Naive thymus-derived CD8-positive, alpha-beta T cell (primary cell): ENCODE measurements at regions not wholly inside any gene's neighbourhood (a gene's known extent, or its start where the extent isn't known, plus 50 kb on each side); places are given as distances from the start of the nearest gene placed in this dataset.

Experiments used
- ATAC-seq, 2 donors: fragments of 150-1000 bp; cut with Tn5 transposase in 1 of 2; sonication (Bioruptor Pico), chemical (Tn5 transposase) in 1 of 2; 1 replicate in 1 of 2; 2 replicates in 1 of 2; pipeline ENCODE4 v1.10.0; 2021; ENCODE audit warnings: mild to moderate bottlenecking in 2 of 2, moderate library complexity in 2 of 2
- POLR2A ChIA-PET: fragments of 350-600 bp; sonication (Branson Sonifier 250); formaldehyde crosslinking; loops from one replicate; lab custom pipeline; 2021; ENCODE audit warnings: antibody characterized with exemption; lab: Charles Lee
- DNase-seq, 10 donors: peaks; one replicate each; pipeline versions ENCODE4 v3.0.0 to v3.0.0-alpha.2; 2020 to 2022
- H3K27ac Mint-ChIP-seq, 10 donors: one replicate each; pipeline ENCODE4 v1.8.0; 2020 to 2022; ENCODE audit warnings: mild to moderate bottlenecking in 10 of 10, mixed read lengths in 10 of 10, moderate library complexity in 4 of 10, inconsistent platforms in 1 of 10
- H3K27me3 Mint-ChIP-seq, 5 donors: one replicate each; pipeline ENCODE4 v1.8.0; 2021 to 2022; ENCODE audit warnings: mixed read lengths in 5 of 5
- H3K36me3 Mint-ChIP-seq, 3 donors: one replicate each; pipeline ENCODE4 v1.8.0; 2020 to 2022; ENCODE audit warnings: mixed read lengths in 3 of 3, mild to moderate bottlenecking in 2 of 3, inconsistent platforms in 1 of 3
- H3K4me1 Mint-ChIP-seq, 4 donors: one replicate each; pipeline ENCODE4 v1.8.0; 2021 to 2022; ENCODE audit warnings: mixed read lengths in 4 of 4
- H3K4me3 Mint-ChIP-seq, 10 donors: one replicate each; pipeline ENCODE4 v1.8.0; 2020 to 2022; ENCODE audit warnings: mild to moderate bottlenecking in 10 of 10, mixed read lengths in 10 of 10, moderate library complexity in 6 of 10, inconsistent platforms in 1 of 10
- H3K9me3 Mint-ChIP-seq, 9 donors: one replicate each; pipeline ENCODE4 v1.8.0; 2020 to 2022; ENCODE audit warnings: mixed read lengths in 9 of 9, mild to moderate bottlenecking in 3 of 9, inconsistent platforms in 1 of 9, moderate library complexity in 1 of 9

DNA sequence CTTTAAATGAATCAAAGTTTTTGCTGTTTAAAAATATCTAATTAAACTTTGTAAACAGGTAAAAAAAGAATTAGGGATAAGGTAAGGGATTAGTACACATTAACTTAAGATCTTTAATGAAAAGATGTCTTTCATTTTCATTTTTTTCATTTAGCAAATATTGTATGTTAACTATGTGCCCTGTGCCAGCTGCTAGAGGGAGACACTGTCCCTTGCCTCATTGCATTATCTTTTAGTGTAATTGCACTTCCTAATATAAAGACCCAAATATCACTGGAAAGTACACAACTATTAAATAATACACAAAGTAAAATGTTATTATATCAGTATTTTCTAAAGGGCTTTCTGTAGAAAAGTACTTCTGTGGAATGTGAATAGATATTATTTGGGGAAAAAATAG is 102.7 kb downstream of the GPR37 start:
- ATAC-seq (no peak), DNase-seq (no peak)
- POLR2A ChIA-PET, result no interaction called here
- H3K27me3 Mint-ChIP-seq, result peaks cover 0 to 3% (median 0%) of the 10 kb centered on the region in 5 donors
- no peaks in the 10 kb centered on the region for H3K4me1 Mint-ChIP-seq
- H3K27ac Mint-ChIP-seq, result no peak overlapping the region
- peaks cover 0 to 2% (median 0%) of the 10 kb centered on the region in 9 donors for H3K9me3 Mint-ChIP-seq
- no peaks in the 10 kb centered on the region for H3K36me3 Mint-ChIP-seq
- no peak overlapping the region for H3K4me3 Mint-ChIP-seq

DNA sequence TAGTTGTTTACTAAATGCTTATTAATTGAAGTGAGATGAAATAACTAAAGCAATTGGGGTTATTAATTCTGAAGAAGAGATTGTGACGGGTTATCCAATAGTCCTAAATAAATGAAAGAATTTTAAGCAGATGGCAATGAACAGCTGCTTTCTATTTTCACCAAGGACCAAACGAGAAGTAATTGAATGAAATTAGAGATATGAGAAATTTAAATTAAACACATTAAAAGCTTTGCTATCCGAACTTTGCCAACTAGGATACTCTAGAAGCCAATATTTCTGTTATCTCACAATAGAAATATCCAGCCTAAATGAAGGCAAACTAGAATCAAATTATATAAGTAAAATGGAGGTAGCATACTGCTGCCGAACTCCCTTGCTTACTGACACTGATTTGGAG is 103.2 kb downstream of the GPR37 start:
- no peaks in the 10 kb centered on the region for H3K4me1 Mint-ChIP-seq
- H3K27ac Mint-ChIP-seq, result no peak overlapping the region
- ATAC-seq (no peak), DNase-seq (no peak)
- no peak overlapping the region for H3K4me3 Mint-ChIP-seq
- peaks cover 0 to 3% (median 0%) of the 10 kb centered on the region in 5 donors for H3K27me3 Mint-ChIP-seq
- H3K9me3 Mint-ChIP-seq, result peaks cover 0 to 2% (median 0%) of the 10 kb centered on the region in 9 donors
- no peaks in the 10 kb centered on the region for H3K36me3 Mint-ChIP-seq
- POLR2A ChIA-PET, result no interaction called here

DNA sequence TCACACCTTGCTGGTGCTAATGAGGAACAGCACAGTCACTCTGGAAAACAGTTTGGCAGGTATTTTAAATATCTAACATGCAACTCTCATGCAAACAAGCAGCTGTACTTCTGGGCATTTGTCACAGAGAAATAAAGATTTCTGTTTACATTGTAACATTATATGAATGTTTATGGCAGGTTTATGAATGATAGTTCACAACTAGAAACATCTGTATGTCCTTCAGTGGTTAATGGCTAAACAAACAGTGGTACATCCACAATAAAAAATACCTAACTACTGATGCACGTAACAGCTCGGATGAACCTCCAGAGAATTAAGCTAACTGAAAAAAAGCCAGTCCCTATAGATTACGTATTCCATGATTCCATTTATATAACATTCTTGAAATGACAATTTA is 109.6 kb downstream of the GPR37 start:
- DNase-seq, result no peak
- H3K9me3 Mint-ChIP-seq, result no peaks in the 10 kb centered on the region
- POLR2A ChIA-PET, result no interaction called here

DNA sequence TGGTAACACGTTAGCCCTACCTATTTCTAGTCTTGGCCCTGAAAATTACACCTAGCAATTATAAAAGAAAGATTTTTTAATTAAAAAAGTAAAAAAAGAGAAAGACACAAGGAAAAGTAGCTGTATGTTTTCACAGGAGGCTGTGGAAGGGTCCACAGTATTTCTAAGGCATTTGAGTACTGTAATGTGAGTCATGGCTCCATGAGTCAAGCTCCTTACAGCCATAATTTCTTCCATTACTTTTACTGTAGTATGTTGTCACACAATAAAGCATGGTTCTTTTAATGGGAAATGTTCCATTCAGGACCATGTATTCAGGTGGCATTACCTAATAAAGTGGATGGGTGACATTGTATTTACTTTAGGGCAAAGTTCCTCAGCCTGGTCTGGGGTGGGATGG is 113.4 kb downstream of the GPR37 start:
- Mint-ChIP-seq H3K36me3 (no peaks in the 10 kb centered on the region), H3K4me3 (no peak overlapping the region), H3K4me1 (peaks cover 0 to 8% (median 4%) of the 10 kb centered on the region in 4 donors), H3K27me3 (no peaks in the 10 kb centered on the region), H3K27ac (no peak overlapping the region), H3K9me3 (peaks cover 0 to 16% (median 0%) of the 10 kb centered on the region in 9 donors)
- ATAC-seq (no peak), DNase-seq (no peak)
- POLR2A ChIA-PET, result no interaction called here

More for the DNA sequence above, 109.6 kb downstream of the GPR37 start:
- H3K4me3 Mint-ChIP-seq, result no peak overlapping the region
- no peak overlapping the region for H3K27ac Mint-ChIP-seq
- no peaks in the 10 kb centered on the region for H3K27me3 Mint-ChIP-seq
- H3K36me3 Mint-ChIP-seq, result no peaks in the 10 kb centered on the region
- no peak for ATAC-seq
- H3K4me1 Mint-ChIP-seq, result no peaks in the 10 kb centered on the region

DNA sequence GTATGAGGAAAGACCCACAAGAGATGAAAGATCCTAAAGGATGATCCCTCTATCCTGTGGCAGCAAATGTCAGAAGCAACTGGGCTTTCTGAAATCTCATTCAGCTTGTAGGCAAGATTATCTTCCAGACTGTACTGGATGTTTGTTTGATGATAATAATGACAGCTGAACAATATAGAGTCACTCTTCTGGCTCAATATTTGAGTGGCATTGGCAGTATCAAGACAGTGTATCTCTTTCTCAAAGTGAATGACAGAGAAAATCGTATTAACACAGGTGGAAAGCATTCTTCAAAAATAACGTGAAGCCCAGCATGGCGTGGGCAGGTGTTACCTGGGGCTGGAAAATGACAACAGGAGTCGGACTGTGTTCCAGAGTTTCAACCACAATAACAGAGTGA is 114.5 kb downstream of the GPR37 start:
- Mint-ChIP-seq H3K27ac (peak overlapping the region in 1 of 10 donors; percentile 2), H3K9me3 (peaks cover 0 to 16% (median 0%) of the 10 kb centered on the region in 9 donors), H3K27me3 (no peaks in the 10 kb centered on the region), H3K36me3 (no peaks in the 10 kb centered on the region), H3K4me3 (no peak overlapping the region), H3K4me1 (peaks cover 0 to 8% (median 4%) of the 10 kb centered on the region in 4 donors)
- ATAC-seq (no peak), DNase-seq (no peak)
- POLR2A ChIA-PET, result no interaction called here

DNA sequence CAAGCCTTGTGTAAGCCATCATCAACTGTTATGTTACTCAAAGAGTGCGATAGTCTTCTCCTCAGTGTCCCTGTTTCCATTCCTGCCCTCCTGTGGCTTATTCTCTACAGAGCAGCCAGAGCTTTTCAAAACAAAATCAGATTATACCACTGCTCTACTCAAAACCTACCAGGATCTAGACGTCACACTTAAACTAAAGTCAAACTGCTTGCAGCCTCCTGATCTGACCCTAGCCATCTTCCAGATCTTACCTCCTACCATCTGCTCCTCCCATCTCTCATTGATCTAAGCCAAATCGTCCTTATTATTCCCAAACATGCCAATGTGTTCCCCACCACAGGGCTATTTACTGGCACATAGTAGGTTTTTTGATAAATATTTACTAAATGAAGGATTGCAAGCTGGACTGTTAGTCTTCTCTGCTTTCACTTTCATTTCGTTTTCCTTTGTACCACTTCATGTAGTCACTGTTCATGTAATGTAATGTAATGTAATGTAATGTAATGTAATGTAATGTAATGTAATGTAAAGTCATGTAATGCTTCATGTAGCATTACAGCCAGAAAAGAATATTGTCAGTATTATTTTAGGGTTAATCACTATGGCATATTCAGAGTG is 116.1 kb downstream of the GPR37 start:
- no peak for ATAC-seq
- Mint-ChIP-seq H3K27me3 (no peaks in the 10 kb centered on the region), H3K4me1 (peaks cover 0 to 8% (median 4%) of the 10 kb centered on the region in 4 donors), H3K36me3 (no peaks in the 10 kb centered on the region), H3K9me3 (peaks cover 0 to 16% (median 0%) of the 10 kb centered on the region in 9 donors), H3K27ac (no peak overlapping the region), H3K4me3 (peak overlapping the region in 8 of 10 donors; percentile 0 to 54 (median 5))
- no peak for DNase-seq
- POLR2A ChIA-PET, result no interaction called here

DNA sequence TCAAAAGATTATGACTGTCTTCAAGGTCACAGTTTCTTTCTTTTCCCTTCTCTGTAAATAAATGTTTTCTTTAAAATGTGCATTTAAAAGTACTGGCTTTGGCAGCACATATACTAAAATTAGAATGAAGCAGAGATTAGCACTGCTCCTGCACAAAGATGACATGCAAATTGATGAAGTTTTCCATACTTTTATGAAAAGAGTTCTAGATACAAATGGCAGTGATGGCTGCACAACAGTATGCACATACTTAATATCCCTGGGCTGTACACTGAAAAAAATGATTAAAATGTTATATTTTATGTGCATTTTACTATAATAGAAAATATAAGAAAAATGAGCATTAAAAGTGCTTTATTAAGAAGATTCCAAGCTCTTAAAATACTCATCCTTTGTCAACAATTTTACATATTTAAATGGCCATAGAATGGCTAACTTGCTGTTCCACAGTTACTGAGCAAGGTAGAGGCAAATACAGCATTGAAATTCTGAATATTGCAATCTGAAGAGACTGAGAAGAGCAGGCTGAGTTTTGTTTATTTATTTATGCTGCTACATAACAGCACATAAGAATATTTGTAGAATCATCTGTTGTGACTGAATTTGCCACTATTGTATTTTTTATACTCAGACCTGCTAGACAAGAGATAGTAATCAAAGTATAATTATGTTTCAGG is 117.8 kb downstream of the GPR37 start:
- POLR2A ChIA-PET, result no interaction called here
- Mint-ChIP-seq H3K4me1 (peaks cover 0 to 8% (median 4%) of the 10 kb centered on the region in 4 donors), H3K27ac (no peak overlapping the region), H3K9me3 (peaks cover 0 to 16% (median 0%) of the 10 kb centered on the region in 9 donors), H3K36me3 (no peaks in the 10 kb centered on the region), H3K4me3 (no peak overlapping the region), H3K27me3 (no peaks in the 10 kb centered on the region)
- no peak for DNase-seq
- no peak for ATAC-seq

DNA sequence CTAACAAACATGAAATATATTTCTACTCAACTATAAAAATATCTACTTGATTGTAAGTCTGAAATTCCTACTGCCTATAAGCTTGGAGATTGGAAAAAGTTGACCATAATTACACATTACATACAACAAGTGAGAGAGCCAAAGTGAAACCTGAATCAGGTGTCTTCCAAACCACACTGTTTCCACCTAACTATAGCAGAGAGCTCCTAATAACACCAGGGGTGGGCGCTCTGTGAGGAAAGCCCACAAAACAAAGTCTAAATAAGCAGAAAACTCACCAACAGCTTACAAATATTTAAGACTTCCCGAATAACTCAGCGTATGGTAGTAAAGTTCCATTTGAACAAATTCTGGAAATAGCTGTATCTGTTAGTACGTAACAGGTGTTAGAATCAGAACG is 119.9 kb downstream of the GPR37 start:
- ATAC-seq, result no peak

DNA sequence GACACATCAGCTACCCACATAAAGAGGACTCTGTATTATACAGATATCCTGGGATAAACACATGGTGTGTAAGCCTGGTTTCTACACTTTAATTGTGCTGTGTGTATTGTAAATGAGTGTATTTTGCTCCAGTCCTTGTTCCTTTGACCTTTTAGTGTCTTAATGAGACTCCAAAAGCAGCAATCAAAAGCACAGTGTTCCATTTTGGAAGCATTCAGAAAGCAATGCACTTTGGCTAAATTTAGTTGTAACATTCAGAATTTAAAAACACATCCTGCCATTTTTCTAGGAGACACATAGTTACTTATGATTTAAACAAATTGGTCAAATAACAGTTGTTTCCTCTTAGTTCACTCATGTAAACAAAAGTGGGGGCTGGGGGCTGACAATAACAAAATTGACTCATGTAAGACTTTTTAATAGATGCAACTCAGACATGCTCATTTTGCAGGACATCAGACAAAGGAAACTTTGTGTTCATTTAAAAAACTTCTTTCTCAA is 122.2 kb downstream of the GPR37 start:
- no peaks in the 10 kb centered on the region for H3K36me3 Mint-ChIP-seq
- peaks cover 0 to 2% (median 0%) of the 10 kb centered on the region in 9 donors for H3K9me3 Mint-ChIP-seq
- no peaks in the 10 kb centered on the region for H3K4me1 Mint-ChIP-seq
- no peak for ATAC-seq
- H3K27ac Mint-ChIP-seq, result no peak overlapping the region
- no peak overlapping the region for H3K4me3 Mint-ChIP-seq
- H3K27me3 Mint-ChIP-seq, result peaks cover 0 to under 1% (median 0%) of the 10 kb centered on the region in 5 donors
- DNase-seq, result no peak
- POLR2A ChIA-PET, result no interaction called here

More for the DNA sequence above, 119.9 kb downstream of the GPR37 start:
- no peak for DNase-seq
- Mint-ChIP-seq H3K27me3 (no peaks in the 10 kb centered on the region), H3K36me3 (no peaks in the 10 kb centered on the region), H3K9me3 (peaks cover 0 to 16% (median 0%) of the 10 kb centered on the region in 9 donors), H3K4me3 (no peak overlapping the region), H3K4me1 (peaks cover 0 to 8% (median 4%) of the 10 kb centered on the region in 4 donors), H3K27ac (no peak overlapping the region)
- POLR2A ChIA-PET, result no interaction called here

DNA sequence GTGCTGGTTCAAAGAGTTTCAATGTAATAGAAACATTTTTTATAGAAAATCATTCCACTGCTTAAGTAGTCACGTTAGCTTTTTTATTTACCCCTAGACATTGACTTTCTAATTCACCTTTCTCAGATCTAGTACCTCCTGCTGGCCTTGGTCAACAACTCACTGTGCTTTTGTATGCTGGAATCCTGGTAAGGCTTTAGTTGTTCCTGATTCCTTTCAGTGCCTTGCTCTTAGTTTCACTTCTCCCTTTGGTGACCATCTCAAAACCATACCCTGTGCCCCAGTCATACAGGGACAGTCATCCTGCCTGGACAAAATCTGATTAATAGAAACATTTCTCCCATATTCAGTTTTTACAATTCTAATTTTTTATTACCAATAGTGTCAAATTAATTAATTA is 130.2 kb downstream of the GPR37 start:
- peaks cover 0 to 5% (median 0%) of the 10 kb centered on the region in 5 donors for H3K27me3 Mint-ChIP-seq
- H3K4me3 Mint-ChIP-seq, result no peak overlapping the region
- H3K36me3 Mint-ChIP-seq, result peaks cover 0 to 6% (median 0%) of the 10 kb centered on the region in 3 donors
- DNase-seq (no peak), ATAC-seq (no peak)
- H3K4me1 Mint-ChIP-seq, result no peaks in the 10 kb centered on the region
- POLR2A ChIA-PET, result no interaction called here
- no peak overlapping the region for H3K27ac Mint-ChIP-seq
- H3K9me3 Mint-ChIP-seq, result peaks cover 0 to 11% (median 6%) of the 10 kb centered on the region in 9 donors

DNA sequence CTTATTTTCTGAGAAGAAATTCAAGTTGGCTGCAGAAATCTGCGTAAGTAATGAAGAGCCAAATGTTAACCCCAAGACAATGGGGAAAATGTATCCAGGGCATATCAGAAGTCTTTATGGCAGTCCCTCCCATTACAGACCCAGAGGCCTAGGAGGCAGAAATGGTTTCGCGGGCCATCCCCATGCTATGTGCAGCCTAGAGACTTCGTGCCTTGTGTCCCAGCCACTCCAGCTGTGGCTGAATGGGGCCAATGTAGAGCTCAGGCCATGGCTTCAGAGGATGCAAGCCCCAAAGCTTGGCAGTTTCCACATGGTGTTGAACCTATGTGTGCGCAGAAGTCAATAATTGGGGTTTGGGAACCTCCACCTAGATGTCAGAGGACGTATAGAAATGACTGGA is 131.9 kb downstream of the GPR37 start:
- no peak overlapping the region for H3K4me3 Mint-ChIP-seq

DNA sequence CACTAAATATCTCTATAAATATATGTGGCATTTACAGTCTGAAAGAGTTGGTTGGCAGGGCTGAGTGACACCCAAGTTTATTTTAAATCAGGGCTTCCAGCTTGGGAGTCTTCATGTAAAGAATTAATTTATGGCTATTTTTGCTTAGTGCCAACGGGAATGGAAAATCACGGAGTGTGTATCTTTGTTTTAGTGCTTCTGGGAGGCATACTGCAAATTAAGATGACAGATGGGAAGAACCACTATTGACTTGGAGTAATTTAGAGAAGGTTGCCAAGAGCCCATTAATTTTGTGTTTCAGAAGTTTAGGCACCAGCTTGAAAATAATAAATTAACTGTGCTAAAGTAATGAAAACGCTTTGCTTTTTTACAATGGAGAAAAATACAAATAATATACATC is 135.2 kb downstream of the GPR37 start:
- Mint-ChIP-seq H3K27me3 (no peaks in the 10 kb centered on the region), H3K36me3 (peaks cover 0 to 6% (median 0%) of the 10 kb centered on the region in 3 donors), H3K9me3 (peaks cover 0 to 11% (median 6%) of the 10 kb centered on the region in 9 donors), H3K27ac (no peak overlapping the region), H3K4me1 (no peaks in the 10 kb centered on the region), H3K4me3 (no peak overlapping the region)
- POLR2A ChIA-PET, result no interaction called here
- DNase-seq (no peak), ATAC-seq (no peak)

More for the DNA sequence above, 131.9 kb downstream of the GPR37 start:
- POLR2A ChIA-PET, result no interaction called here
- H3K9me3 Mint-ChIP-seq, result peaks cover 0 to 11% (median 6%) of the 10 kb centered on the region in 9 donors
- H3K27me3 Mint-ChIP-seq, result peaks cover 0 to 5% (median 0%) of the 10 kb centered on the region in 5 donors
- peak in 1 of 10 donors; percentile 50 for DNase-seq
- no peak for ATAC-seq
- no peak overlapping the region for H3K27ac Mint-ChIP-seq
- H3K36me3 Mint-ChIP-seq, result peaks cover 0 to 6% (median 0%) of the 10 kb centered on the region in 3 donors
- H3K4me1 Mint-ChIP-seq, result no peaks in the 10 kb centered on the region

DNA sequence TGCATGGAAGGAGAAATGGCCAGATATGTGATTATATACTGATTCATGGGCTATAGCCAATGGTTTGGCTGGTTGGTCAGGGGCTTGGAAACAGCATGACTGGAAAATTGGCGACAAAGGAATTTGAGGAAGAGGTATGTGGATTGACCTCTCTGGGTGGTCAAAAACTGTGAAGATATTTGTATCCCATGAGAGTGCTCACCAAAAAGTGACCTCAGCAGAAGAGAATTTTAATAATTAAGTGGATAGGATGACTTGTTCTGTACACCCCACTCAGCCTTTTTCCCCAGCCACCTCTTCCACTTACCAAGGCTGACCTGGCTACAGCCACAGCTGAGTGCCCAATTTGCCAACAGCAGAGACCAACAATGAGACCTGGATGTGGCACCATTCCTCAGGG is 146.7 kb downstream of the GPR37 start:
- POLR2A ChIA-PET, result no interaction called here
- Mint-ChIP-seq H3K4me3 (no peak overlapping the region), H3K4me1 (no peaks in the 10 kb centered on the region), H3K9me3 (peaks cover 0 to 20% (median 11%) of the 10 kb centered on the region in 9 donors), H3K36me3 (no peaks in the 10 kb centered on the region), H3K27me3 (no peaks in the 10 kb centered on the region), H3K27ac (no peak overlapping the region)
- DNase-seq (no peak), ATAC-seq (no peak)
